ENCODE measurements at regions not wholly inside any gene's neighbourhood (a gene's known extent, or its start where the extent isn't known, plus 50 kb on each side); places are given as distances from the start of the nearest gene placed in this dataset.

DNA sequence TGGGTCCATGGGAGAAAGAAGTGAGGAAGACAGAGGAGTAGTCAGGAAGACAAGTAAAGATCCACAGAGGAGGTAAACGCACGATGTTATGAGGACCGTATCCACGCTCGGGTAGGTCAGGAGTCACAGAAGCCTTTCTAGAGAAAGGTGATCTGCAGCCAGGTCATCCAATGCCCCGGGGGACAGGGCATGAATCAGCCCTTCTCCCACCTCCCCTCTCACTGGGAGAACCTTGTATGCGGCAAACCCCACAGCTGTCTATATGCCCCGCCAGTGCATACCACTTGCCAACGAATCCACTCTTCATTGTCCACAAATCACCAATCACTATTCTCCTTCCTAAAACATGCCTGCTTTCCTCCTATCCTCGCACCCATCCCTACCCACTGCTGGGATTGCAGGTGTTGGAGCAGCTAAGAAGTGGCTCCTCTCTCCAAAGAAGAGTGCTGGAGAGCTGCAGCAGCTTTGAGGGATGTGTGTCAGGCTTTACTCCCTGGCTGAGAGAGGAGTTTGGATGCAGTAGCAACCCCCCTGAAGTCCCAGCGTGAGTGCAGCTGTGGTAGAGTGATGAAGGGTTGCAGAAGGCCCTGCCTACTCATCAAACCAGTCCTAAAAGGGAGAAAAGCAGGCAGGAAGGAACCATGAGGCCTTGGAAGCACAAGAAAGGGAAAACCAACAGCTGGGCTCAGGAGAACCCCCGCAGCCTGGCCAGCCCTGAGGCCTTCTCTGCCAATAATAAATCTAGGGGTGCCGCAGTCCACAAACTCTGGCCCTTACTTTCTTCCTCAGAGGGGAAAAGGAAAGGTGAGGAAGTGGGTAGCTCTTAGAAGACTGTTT is 102.2 kb upstream of the GADD45A start:
- no peak overlapping the region for H3K4me3 ChIP-seq (ENCODE audit: low read depth, low read length)
- TF ChIP-seq, protein P1, sequence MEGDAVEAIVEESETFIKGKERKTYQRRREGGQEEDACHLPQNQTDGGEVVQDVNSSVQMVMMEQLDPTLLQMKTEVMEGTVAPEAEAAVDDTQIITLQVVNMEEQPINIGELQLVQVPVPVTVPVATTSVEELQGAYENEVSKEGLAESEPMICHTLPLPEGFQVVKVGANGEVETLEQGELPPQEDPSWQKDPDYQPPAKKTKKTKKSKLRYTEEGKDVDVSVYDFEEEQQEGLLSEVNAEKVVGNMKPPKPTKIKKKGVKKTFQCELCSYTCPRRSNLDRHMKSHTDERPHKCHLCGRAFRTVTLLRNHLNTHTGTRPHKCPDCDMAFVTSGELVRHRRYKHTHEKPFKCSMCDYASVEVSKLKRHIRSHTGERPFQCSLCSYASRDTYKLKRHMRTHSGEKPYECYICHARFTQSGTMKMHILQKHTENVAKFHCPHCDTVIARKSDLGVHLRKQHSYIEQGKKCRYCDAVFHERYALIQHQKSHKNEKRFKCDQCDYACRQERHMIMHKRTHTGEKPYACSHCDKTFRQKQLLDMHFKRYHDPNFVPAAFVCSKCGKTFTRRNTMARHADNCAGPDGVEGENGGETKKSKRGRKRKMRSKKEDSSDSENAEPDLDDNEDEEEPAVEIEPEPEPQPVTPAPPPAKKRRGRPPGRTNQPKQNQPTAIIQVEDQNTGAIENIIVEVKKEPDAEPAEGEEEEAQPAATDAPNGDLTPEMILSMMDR (IDR thresholded peaks at IDR 0.05; ENCODE audit: insufficient read depth, low read depth, low read length), result no peak
- no peak for DNase-seq (ENCODE audit: low read depth)

DNA sequence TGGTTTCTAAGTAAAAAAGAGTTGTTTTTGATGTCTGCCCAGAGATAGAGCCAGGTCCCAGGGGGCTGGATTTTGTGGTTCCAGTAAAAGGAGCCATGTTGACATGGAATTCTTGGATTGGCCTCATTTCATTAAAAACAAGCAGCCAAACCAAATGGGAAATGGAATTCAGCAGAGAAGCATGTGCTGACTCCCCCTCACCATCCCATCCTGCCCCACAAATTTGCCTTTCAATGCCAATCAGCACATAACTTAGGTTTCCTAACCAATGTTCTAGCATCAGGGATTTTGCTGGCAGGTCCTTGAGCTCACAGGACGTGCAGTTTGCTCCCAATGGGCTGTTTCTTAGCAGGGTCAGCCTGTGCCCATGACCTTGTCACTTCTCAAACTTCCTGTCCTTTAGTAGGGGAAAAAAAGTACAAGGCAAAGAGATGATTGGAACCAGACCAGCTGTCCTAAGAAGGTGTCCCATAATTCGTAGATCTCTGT is 101.5 kb upstream of the GADD45A start:
- TF ChIP-seq, protein P1 (IDR thresholded peaks at IDR 0.05; ENCODE audit: insufficient read depth, low read depth, low read length), result no peak
- H3K4me3 ChIP-seq (ENCODE audit: low read depth, low read length), result no peak overlapping the region
- no peak for DNase-seq (ENCODE audit: low read depth)

DNA sequence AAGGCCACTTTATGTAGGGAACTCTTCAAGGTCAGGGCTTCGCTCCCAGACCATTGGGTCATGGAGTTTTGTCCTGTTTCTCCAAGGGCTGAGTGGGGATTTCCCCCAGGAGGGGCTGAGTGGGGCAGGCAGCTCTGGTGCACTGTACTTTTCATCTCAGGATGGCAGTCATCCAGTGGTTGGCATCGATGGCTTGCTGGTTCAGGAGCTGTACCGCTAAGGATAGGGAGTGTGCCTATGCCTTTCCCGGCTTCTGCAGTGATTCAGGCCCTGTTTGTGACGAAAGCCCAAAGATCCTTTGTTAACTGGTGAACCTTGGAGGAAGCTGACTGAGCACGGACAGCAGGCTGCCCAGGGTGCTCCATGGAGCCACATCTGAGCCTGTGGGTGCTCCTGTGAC is 100.1 kb upstream of the GADD45A start:
- TF ChIP-seq, protein P1 (IDR thresholded peaks at IDR 0.05; ENCODE audit: insufficient read depth, low read depth, low read length), result no peak
- H3K4me3 ChIP-seq (ENCODE audit: low read depth, low read length), result no peak overlapping the region
- DNase-seq (ENCODE audit: low read depth), result no peak

DNA sequence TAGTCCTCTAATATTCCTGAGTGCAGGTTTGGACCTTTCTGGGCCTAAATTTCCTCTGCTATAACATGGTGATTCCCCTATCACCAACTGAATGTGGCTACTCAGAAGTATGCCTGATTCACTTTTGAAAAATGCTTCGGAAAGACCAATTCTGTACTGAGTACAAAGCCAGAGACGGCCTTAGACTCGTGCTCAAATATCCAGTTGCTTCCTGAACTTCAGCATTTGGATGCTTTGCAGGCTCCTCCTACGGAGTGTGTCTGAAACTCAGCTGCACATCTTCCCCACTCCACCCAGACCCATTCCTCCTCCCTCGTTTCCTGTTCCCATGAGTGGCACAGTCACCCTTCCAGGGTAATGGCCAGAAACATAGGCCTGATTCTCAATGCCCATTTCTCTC is 98.4 kb upstream of the GADD45A start:
- H3K4me3 ChIP-seq (ENCODE audit: low read depth, low read length), result no peak overlapping the region
- peak; percentile 32 for DNase-seq (ENCODE audit: low read depth)
- TF ChIP-seq, protein P1 (IDR thresholded peaks at IDR 0.05; ENCODE audit: insufficient read depth, low read depth, low read length), result no peak

DNA sequence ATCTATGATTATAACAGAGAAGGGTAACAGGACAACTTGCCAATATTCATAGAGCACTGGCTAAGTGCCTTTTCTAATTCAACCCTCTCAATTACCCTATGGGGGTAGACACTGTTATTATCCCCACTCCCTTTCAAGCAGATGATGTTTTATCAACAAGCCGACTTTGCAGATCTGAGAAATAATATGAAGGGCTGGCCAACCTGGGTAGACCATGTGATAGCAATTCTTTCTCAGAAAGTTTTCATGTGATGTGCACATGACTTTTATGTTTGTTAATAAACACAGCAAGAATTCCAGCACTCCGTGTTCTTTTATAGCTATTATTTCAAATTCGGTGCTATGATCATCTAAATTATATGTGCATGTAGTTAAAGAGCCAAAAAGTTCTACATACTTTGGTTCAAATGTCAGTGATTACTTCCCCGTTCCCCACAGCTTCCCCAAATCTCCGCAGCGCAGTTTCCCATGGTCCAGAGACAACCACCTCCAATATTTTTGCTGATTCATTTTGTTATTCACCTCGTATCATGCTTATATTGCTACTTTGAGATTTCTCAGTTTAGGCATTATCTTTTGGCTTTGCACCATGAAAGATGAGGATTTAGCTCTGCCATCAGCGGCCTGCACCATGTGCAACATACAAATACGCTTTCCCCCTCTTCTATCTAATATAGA is 96.7 kb upstream of the GADD45A start:
- H3K4me3 ChIP-seq (ENCODE audit: low read depth, low read length), result no peak overlapping the region
- peak; percentile 54 for DNase-seq (ENCODE audit: low read depth)
- TF ChIP-seq, protein P1 (IDR thresholded peaks at IDR 0.05; ENCODE audit: insufficient read depth, low read depth, low read length), result no peak

DNA sequence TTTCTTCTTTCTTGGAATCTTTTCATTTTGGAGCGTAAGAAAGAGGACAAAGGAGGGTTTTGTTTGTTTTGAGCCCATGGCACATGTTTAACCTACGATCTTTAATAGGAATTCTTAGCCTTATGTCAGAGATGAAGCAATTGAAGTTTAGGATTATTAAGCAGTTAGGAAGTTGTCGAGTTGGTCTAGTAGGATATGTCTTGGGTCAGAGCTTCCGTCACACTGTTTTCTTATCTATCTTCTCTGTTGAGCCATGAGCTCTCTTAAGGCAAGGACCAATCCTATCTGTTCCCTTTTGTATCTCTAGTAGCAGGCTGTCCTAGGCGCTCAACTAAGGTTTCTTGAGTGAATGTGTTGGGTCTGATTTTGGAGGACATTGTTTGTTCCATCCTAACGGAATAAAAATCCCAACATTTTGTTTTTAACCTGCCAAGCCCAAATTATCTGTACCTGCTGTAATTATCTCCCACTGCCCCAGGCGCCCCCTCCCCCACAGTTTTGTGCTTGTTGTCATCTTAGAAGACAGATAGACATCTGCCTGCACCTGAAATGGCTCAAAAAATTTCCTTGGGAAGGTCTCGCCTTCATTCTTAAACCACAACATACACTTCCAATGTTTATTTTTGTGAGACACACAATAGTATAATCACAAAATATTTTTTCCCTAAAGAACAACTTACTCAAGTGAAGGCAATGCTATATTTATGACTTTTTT is 95.3 kb upstream of the GADD45A start:
- no peak for DNase-seq (ENCODE audit: low read depth)
- TF ChIP-seq, protein P1 (IDR thresholded peaks at IDR 0.05; ENCODE audit: insufficient read depth, low read depth, low read length), result no peak
- no peak overlapping the region for H3K4me3 ChIP-seq (ENCODE audit: low read depth, low read length)
